ENCODE measurements at regions not wholly inside any gene's neighbourhood (a gene's known extent, or its start where the extent isn't known, plus 50 kb on each side); places are given as distances from the start of the nearest gene placed in this dataset.

DNA sequence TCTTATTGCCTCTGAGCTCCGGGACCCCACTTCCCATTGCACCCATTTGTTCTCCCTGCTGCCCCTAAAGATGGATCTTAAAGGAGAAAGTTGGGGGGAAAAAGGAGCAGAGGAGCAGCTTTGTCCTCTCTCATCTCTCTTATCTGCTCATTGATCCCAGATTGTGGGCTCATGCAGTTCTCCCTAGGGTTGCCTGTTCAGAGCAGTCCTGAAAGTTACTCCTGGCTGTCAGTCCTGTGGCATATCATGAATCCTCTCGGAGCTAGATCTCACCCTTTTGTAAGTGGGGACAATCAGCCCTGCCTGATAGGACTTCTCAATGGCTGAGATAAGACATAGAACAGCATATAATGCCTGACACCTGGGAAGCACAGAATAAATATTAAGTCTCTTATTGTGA is 440.3 kb downstream of the IRS2 start:
- TF ChIP-seq, protein P1, sequence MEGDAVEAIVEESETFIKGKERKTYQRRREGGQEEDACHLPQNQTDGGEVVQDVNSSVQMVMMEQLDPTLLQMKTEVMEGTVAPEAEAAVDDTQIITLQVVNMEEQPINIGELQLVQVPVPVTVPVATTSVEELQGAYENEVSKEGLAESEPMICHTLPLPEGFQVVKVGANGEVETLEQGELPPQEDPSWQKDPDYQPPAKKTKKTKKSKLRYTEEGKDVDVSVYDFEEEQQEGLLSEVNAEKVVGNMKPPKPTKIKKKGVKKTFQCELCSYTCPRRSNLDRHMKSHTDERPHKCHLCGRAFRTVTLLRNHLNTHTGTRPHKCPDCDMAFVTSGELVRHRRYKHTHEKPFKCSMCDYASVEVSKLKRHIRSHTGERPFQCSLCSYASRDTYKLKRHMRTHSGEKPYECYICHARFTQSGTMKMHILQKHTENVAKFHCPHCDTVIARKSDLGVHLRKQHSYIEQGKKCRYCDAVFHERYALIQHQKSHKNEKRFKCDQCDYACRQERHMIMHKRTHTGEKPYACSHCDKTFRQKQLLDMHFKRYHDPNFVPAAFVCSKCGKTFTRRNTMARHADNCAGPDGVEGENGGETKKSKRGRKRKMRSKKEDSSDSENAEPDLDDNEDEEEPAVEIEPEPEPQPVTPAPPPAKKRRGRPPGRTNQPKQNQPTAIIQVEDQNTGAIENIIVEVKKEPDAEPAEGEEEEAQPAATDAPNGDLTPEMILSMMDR (IDR thresholded peaks at IDR 0.05), result no peak
- TF ChIP-seq POLR2A (IDR thresholded peaks at IDR 0.05), result no peak
